ENCODE measurements at regions not wholly inside any gene's neighbourhood (a gene's known extent, or its start where the extent isn't known, plus 50 kb on each side); places are given as distances from the start of the nearest gene placed in this dataset.
"Not testable (repeated sequence)": the region's sequence is repeated elsewhere in the genome, so short reads cannot be mapped to it uniquely, and the experiment has no call there.

GRCh38 chr12:22122359-22122758 lies 76.3 kb downstream of the CMAS start:
- H3K27me3 Mint-ChIP-seq (ENCODE audit: low read depth): no peaks in the 10 kb centered on the region
- no peak overlapping the region for H3K4me3 Mint-ChIP-seq
- no peak for DNase-seq (ENCODE audit: low read depth, low spot score)
- peaks cover 12% of the 10 kb centered on the region for H3K36me3 Mint-ChIP-seq (ENCODE audit: low read depth)
- H3K27ac Mint-ChIP-seq (ENCODE audit: unreplicated experiment): no peak overlapping the region
- no peak for TF ChIP-seq CTCF (conservative IDR thresholded peaks at IDR 0.05)
- peaks cover 4% of the 10 kb centered on the region for H3K4me1 Mint-ChIP-seq
- H3K9me3 Mint-ChIP-seq: peaks cover 8% of the 10 kb centered on the region

DNA sequence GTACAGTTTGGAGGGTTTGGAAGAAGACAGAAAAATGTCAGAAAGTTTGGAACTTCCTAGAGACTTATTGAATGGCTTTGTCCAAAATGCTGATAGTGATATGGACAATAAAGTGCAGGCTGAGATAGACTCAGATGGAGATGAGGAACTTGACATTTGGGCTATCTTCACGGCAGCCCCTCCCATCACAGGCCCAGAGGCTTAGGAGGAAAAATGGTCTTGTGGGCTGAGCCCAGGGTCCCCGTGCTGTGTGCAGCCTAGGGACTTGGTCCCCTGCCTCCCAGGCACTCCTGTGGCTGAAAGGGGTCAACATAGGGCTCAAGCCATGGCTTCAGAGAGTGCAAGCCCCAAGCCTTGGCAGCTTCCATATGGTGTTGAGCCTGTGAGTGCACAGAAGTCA lies 79.0 kb downstream of the CMAS start:
- Mint-ChIP-seq H3K36me3 (ENCODE audit: low read depth) (peaks cover 15% of the 10 kb centered on the region), H3K27ac (ENCODE audit: unreplicated experiment) (no peak overlapping the region), H3K27me3 (ENCODE audit: low read depth) (no peaks in the 10 kb centered on the region), H3K4me1 (no peaks in the 10 kb centered on the region), H3K4me3 (no peak overlapping the region), H3K9me3 (peaks cover 12% of the 10 kb centered on the region)
- TF ChIP-seq CTCF (conservative IDR thresholded peaks at IDR 0.05): no peak
- no peak for DNase-seq (ENCODE audit: low read depth, low spot score)

GRCh38 chr12:22126101-22126500 lies 80.1 kb downstream of the CMAS start:
- not testable (repeated sequence) for H3K27ac Mint-ChIP-seq (ENCODE audit: unreplicated experiment); DNase-seq (ENCODE audit: low read depth, low spot score); H3K4me1 Mint-ChIP-seq; H3K27me3 Mint-ChIP-seq (ENCODE audit: low read depth); H3K4me3 Mint-ChIP-seq
- H3K9me3 Mint-ChIP-seq: peaks cover 12% of the 10 kb centered on the region
- peaks cover 15% of the 10 kb centered on the region for H3K36me3 Mint-ChIP-seq (ENCODE audit: low read depth)

DNA sequence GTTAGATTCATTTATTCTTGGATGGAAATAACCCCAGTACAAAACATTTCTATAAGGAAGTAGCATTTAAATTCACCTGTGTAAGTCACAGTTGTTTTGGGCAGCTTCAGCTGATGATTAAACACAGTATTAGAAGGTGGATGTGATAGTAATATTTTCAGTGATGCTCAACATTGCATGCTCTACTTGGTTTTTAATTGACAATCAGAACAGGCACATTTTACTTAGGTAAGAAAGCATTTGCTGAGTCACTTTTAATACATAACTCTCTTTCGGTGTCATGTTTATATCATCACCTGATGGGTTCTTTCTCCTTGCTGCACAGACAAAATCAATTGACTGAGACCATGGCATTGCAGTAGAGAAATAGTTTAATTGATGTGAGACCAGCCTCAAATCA lies 80.7 kb downstream of the CMAS start:
- Mint-ChIP-seq H3K9me3 (peaks cover 12% of the 10 kb centered on the region), H3K4me1 (no peaks in the 10 kb centered on the region), H3K4me3 (no peak overlapping the region), H3K36me3 (ENCODE audit: low read depth) (peaks cover 15% of the 10 kb centered on the region), H3K27me3 (ENCODE audit: low read depth) (no peaks in the 10 kb centered on the region), H3K27ac (ENCODE audit: unreplicated experiment) (no peak overlapping the region)
- DNase-seq (ENCODE audit: low read depth, low spot score): no peak
- TF ChIP-seq CTCF (conservative IDR thresholded peaks at IDR 0.05): no peak

- Mint-ChIP-seq H3K27ac (ENCODE audit: unreplicated experiment) (no peak overlapping the region), H3K36me3 (ENCODE audit: low read depth) (peaks cover 12% of the 10 kb centered on the region), H3K4me3 (no peak overlapping the region), H3K9me3 (peaks cover 12% of the 10 kb centered on the region), H3K27me3 (ENCODE audit: low read depth) (no peaks in the 10 kb centered on the region), H3K4me1 (no peaks in the 10 kb centered on the region)
- no peak for DNase-seq (ENCODE audit: low read depth, low spot score)
- no peak for TF ChIP-seq CTCF (conservative IDR thresholded peaks at IDR 0.05)
These were observed 84.7 kb downstream of the CMAS start for GRCh38 chr12:22130671-22131070.

GRCh38 chr12:22136604-22137117 lies 90.6 kb downstream of the CMAS start:
- H3K27me3 Mint-ChIP-seq (ENCODE audit: low read depth); H3K4me1 Mint-ChIP-seq; H3K36me3 Mint-ChIP-seq (ENCODE audit: low read depth); H3K9me3 Mint-ChIP-seq; DNase-seq (ENCODE audit: low read depth, low spot score): not testable (repeated sequence)
- Mint-ChIP-seq H3K4me3 (peak overlapping the region; percentile 19), H3K27ac (ENCODE audit: unreplicated experiment) (peak overlapping the region; percentile 1)

Data from neural crest cell (in vitro differentiated cells).